Tongue (tissue), 1 donor: ENCODE measurements at regions not wholly inside any gene's neighbourhood (a gene's known extent, or its start where the extent isn't known, plus 50 kb on each side); places are given as distances from the start of the nearest gene placed in this dataset.

Source experiments
- DNase-seq: peaks from one replicate; pipeline ENCODE4 v3.0.0-alpha.2; 2015

DNA sequence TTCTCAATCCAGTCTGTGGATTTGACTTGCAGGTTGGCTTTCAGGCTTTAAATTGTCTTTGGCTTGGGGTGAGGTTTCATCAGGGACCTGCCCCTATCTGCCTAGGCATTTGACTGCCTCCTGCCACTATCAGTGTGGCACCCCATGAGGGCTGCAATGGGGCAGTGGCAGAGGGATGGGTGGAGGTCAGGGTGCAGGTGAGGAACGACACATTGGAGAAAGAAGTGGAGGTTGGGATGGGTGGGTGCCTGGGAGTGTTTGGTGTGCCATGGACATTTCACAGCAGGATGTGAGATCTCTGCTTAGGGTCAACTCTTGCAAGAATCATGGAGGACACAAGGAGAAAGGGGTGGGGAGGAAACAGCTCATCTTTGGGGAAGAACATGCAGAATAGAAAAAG, 625.1 kb downstream of the PTPRU start:
- no peak for DNase-seq

DNA sequence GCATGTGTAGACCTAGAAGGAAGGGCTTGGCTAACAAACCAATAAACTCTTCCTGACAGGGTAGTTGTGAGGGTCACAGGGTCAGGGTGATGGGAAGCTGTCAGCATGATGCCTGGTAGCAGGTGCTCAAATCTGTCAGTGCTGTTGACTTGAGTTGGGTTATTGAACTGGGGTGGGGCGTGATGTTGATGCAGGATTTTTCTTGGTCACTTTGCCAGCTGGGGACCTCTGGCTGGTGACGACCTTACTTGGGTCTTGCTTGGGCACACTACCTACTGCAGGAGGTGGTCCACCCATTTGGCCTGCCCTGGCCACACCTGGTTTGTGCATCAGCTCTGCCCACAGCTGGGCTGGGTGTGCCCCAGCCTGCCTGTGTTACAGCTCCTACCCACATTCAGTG, 624.4 kb downstream of the PTPRU start:
- no peak for DNase-seq

DNA sequence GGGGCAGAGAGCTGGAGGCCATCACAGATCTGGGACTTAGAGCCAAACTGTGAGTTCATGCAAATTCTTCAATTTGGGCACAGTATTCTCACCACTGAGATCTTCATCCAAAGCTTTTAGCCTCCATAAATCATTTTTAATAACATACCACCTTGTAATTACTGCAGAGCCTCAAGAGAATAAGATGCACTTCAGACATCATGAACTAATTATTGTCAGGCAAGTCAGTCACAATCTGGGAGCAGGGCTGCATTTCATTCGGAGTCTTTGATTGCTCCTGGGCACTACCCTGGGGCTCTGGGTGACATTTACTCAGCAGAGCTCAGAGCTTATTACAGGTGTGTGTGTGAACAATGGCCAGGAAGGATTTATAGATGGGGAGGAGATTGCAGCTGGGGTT, 623.7 kb downstream of the PTPRU start:
- DNase-seq: no peak

DNA sequence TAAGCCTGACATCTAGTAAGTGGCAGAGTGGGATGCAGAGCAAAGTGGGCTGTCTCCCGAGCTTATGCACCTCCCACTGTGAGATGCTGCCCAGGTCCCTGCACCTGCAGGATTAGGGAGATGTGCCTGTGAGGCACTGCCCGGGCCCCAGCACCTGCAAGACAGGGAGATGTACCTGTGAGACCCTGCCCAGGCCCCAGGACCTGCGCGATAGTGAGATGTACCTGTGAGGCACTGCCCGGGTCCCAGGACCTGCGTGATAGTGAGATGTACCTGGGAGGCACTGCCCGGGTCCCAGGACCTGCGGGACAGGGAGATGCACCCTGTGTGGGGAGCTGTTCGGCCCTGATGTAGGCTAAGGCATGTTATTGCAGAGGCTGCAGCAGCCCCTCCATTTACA, 622.8 kb downstream of the PTPRU start:
- no peak for DNase-seq

DNA sequence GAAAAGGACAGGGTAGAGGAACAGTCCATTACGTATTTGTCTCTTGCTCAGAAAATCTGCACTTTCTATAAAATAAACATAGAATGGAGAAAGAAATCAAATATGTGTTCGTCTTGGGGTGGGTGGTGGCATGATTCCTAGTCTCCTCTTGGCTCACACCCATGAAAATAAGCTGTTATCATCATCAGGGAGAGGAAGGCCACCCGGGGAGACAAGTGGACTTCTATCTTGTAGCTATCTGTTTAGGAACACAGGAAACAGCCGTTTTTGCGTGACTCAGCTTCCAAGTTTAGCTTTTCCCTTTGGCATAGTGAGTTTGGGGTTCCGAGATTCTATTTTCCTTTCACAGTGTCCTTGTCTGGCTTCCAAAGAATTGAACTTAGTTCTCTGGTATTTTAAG, 622.3 kb downstream of the PTPRU start:
- no peak for DNase-seq

DNA sequence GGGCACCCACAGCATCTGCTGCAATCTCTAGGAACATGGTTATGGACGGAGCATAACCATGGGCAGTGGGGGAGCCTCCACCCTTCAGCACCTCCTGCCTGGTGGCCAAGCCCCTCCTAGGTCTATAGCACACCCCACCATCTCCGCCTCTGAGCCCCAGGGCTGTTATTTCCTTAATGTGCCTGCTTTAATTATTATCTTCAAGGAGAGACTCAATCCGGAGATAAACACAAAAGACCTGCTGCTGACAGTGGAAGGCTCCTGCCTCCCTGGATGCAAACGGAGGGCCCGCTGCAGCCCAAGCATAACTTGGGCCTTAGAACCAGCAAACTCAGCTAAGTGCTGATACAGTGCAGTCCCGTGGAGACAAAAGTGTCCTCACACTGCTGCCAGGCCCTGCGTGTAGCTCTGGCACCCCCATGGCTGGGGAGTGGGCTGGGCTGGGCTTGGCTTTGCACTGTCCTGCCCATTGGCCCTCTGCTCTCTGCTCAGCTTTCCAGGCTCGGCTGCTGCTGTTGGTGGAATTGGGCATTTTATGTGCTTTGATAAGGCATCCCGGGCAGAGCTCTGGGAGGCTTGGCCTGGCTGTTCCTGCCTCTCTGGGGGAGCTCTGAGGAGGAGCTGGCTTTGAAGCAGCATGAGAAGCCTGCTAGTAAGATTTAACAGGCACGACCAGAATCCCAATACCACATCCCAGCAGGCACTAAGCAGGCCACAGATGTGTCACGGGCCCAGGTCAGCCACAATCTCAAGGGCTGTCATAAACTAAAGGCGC, 620.2 kb downstream of the PTPRU start:
- DNase-seq: no peak

DNA sequence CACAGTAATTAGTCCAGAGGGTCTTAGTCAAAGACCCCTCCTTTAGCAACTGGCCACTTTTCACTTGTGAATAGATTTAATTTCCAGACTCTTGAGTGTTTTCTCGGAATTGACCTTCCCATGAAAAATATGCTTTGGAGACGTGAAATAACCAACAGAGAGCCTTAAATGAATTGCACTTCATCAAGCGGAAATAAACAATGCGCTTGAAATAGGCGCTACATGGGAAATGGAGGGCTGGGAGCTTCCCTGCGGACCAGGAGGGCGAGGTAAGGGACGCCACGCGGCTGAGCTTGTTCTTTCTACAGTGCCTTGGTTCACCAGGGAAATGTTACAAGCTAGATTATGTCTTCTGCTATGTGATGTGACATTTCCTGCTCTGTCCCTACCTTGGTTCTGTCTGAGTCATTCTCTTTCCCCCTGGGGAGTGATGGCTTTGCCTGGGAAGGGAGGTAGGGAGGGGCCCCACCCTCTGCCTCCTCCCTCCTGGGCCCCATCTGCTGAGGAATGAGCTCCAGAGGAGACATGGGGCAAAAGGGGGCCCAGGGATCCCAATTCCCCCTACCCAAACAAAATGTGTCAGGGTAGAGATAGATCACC, 619.3 kb downstream of the PTPRU start:
- no peak for DNase-seq

DNA sequence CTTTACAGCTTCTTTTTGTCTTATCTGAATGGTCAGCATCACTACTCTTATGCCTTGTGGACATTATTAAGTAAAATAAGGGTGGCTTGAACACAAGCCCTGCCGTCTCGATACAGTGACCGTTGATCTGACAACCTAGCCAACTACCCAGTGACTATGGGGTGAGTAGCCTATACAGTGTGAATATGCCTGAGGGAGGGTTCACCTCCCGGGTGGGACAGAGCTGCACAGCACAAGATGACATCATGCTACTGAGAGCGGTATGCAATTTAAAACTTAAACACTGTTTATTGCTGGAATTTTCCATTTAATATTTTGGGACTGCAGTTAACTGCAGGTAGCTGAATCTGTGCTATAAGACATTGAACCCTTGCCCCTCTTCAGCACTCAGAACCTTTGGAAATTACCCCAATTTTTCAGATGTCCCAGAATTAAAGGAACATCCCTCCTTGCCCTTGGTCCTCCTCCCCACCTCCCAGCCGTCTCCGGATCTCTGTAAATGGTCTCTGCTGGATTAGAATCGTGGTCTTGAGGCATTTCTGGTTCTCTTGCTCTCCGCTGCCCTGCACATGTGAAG, 618.5 kb downstream of the PTPRU start:
- no peak for DNase-seq

DNA sequence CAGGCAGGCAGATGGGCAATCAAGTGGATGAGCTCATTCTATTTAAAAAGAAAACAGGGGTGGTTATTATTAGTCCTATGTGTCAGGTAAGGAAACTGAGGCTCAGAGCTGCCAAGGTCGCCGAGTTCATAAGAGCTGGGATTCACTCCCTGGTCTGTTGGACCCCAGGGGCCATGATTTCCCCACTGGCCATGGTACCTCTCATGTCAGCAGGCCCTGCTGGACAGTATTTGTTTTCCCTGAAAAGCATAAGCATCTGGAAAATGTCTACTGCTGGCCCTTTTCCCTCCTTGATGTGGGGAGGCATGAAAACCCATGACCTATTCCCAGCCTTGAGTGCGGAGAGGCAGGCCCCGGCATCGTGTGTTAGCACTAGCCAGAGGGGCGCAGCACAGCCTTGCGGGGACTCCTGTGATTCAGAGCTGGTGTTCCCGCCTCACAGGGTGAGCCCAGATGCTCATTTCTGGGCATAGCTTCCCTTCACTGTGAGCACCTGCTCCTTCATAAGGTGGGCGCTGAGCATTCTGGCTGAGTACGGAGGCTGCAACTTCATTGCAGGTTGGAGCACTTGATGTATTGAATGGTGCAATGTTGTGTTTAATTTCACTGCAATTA, 617.5 kb downstream of the PTPRU start:
- DNase-seq: peak; percentile 40

DNA sequence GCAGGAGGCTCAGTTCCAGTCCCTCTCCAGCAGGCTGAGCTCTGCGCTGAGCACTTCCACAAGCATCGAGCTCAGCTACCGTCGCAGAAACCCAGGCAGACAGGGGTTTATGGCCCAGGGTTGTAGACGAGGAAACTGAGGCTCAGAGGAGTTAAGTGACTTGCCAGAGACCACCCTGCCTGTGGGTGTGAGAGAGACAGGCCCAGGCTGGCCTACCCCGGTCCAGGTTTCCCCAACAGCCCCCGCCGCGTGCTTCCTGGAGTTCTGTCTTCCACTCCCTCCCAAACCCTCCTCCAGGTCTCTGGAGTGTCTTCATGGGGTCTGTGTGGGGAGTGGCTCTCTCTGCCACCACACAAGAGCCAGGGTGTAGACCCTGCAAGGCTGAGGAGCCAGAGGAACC, 615.9 kb downstream of the PTPRU start:
- no peak for DNase-seq

DNA sequence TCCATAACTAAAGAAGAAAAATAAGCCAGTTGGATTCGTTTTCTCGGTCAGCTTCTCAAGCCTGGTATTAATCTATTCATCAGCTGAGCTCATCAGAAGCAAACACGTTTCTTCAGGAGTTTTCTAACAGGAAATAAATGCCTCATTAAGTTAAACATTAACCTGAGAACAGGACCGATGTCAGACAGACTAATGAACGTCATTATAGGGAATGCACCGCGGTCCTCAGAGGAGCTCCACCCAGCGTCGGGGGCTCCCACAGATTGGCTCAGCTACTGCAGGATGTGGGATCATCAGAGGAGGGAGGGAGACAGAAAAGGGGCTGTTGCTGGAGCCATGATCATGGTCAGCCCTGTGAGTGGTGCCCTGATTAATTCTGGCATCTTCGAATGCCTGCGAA, 615.4 kb downstream of the PTPRU start:
- no peak for DNase-seq

DNA sequence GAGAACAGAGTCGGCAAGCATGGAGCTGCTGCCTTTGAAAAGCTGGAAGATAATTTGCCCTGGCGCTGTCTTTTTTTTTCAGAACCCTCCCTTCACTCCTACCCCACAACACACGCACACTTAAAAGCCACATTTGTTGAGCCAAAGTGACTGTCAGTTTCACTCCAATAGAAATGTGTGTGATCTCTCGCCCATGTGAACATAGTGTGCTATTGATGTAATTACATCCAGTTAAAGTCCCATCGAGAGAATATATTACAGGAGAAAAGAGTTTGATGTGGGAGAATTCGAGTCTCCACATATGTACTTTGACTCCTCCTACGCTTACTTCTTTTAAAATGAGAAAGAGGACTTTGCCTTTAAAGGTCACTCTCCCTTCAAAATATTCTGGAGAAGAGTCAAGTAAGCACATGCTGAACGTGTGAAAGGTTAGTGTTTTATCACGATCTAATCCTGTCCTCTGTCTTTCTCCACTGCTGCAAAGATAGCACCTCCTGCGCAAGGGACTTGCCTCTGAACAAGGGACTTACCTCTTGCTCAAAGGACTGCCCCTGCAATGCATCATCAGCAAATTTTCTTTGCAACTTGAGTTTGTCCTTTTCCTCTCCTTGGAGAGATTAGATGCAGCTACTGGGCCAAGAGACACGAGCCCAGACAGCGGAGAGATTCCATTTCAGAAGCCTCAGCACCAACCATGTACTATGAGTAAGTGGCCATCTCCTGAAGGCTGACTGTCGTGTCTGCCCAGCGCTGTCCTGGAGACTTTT, 613.9 kb downstream of the PTPRU start:
- peak; percentile 19 for DNase-seq

DNA sequence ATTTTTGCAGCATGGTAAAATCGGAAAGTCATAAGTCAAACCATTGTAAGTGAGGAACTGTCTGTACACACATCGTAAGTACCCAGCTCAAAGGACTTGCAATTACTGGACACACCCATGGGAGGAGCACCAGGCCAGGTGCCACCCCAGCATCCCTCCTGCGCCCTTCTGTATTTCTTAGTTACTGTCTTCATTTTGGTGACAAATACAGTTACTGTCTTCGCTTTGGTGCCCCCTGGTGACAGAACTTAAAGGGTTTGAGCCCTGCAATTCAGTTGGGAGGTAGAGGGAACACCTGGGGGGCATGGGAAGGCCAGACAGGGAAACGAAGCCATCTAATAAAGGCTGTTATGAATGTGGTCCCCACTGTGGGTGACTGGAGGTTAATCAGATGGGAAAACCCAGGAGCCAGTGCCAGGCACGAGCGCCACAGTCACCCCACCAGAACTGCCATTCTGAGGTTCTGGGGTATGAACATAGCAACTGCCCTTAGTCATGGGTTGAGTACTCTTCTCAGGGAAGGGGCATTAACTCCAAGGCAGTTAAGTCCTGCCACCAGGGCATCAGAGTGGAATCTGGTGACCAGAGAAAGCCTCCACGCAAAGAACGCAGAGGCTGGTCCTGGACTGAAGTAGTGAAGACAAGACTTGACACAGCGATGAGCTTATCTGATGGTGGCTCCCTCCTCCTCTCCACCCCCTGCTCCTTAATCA, 612.9 kb downstream of the PTPRU start:
- peak; percentile 37 for DNase-seq

DNA sequence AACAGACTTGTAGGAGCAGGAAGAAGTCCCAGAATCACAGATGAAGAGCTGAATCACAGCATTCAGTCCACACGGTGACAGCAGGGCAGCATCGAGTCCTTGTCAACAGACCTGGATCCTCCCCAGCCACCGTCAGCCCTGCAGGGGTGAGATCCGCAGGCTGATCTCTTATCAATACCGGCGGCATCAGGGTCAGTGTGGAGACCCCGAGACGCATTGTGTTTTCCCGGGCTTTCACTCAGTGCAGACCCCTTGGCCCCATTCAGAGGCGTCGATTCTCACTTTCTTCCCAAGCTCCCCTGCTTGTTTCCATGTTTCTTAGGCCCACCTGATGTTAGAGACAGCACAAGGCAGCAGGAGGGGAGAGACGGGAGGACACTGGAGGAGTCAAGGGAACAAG, 609.6 kb downstream of the PTPRU start:
- DNase-seq: peak; percentile 29

DNA sequence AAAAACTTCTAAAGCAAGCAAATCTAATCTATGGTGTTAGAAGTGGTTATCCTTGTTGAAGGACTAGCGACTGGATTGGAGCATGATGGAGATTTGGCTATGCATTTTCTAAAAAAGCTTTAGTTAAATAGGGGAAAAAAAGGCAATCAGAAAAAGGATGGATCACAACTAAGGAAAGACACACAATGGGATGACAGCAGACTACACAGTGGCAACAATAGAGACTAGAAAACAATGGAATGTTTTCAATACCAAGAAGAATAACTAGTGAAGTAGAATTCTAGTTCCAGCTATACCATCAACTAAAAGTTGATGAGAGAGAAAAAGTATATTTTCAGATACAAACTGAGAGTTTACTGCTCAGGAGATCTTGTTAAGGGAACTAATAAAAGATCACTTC, 605.8 kb downstream of the PTPRU start:
- no peak for DNase-seq

DNA sequence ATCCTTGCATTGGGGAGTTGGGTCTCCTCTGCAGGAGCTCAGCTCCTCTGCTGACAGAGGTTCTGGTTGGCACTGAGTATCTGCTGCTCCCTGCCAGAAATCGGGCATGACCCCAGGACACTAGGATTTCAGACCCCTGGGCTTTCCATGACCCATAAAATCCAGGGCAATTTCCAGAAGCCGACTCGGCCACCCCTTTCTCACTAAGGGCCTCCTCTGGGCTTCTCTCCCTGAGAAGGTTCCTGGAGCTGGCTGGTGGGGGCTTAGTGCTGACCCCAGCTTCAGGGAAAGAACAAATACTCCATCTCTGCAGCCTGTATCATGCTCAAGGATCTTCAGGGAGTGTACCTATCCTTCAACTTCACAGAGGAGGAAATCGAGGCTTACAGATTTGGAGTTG, 603.4 kb downstream of the PTPRU start:
- no peak for DNase-seq

DNA sequence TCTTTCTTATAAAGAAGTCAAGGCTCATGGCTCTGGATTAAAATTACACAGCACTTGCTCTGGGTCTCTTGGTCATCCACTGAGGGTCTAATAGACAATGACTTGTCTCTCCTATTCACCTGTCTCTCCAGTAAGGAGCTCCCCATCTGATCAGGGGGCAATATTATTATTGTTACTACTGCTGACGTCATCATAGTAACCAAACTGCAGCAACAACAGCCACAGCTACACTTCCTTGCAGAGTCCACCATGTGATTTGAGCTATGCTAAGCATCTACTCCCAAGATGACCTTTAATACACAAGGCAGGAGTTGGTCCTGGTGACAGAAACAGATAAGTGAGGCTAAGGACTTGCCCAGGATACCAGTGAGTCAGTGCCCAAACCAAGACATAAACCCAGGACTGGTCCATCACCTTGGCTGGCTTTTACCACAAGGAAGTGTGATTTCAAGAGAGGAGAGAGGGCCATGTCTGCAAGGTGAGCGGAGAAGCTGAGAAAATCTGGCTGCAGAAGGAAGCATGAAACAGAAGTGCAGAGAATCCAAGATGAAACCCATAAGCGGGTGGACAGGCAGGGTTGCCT, 602.5 kb downstream of the PTPRU start:
- no peak for DNase-seq

DNA sequence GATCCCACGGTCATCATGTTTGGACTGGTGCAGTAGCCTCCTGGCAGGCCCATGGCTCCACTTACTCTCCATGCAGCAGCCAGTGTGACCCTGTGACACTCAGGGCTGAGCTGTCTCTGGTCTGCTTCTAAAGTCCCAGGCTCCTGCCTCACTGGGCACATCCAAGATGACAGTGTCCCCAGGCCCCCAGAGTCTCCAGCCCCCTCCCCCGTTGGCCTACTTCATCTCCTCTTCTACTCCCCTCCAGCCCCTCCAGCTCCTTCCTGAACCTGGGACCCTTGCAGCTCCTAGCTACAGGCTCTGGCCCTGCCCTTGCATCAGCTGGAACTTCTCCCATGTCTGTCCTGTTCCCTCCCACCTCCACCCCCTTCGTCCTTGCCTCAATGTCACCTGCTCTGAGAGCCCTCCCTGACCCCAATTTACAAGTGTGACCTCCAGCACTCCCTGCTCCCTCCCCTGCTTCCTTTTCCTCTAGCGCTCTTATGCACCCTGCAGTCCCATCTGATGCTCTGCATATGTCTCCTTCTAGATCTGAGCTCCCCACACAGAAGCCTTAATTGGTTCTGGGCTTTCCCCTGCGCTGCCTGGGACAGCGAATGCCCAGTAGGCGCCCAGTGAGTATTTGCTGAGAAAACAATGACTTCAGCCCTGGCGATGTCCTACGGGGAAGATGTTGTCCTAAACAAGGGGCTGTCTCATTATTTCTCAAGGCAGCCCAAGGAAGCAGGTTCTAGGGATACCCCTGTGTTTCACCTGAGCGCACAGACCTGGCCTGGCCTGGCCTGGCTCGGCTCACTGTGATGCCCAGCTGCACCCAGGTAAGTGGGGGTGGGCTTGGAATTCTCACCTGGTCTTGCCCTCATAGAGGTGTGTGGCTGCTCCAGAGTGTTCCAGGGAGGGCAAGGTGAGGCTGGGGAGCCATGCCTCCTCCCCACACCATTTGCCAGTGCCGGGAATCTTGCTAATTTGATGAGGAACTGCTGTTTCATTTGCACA, 600.6 kb downstream of the PTPRU start:
- no peak for DNase-seq

DNA sequence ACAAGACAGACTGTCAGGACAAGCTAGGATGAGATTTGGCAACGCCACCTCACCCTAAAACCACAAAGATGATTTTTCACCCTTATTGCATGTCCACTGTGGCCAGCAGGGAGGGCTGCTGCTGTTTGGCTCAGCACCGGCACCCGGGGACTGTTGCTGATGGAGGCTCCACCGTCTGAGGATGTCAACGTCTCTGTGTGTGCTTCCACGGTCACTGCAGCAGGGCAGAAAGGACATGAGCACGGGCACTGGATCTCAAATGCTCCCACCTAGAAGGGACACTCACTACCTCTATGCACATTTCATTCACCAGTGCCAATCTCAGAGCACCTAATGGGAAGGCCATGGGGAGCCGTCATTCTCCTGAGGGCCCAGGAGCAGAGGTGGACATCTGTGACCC, 599.6 kb downstream of the PTPRU start:
- DNase-seq: no peak

DNA sequence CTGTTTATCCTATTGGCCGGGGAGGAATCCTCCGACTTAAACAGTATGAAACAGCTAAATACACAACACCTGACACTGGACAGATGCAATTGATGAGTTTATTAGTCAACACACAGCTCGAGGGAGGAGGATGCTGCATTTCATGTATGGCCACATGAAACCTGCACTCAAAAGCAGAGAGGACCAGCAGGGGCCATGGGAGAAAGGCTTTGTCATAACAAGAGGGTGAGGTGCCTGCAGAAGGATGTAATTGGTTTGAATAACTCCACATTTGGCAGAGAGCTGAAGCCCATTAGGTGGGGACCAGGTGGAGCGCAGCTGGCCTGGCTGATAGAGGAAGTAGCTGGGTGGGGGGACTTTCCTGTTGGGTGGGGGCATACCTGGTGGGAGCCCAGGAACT, 599.1 kb downstream of the PTPRU start:
- no peak for DNase-seq
